Esophagus squamous epithelium (tissue), 4 donors: ENCODE measurements at regions not wholly inside any gene's neighbourhood (a gene's known extent, or its start where the extent isn't known, plus 50 kb on each side); places are given as distances from the start of the nearest gene placed in this dataset.

Source experiments
- POLR2A ChIP-seq, 4 donors: fragments of 450-650 bp; IDR thresholded peaks; one replicate each; pipeline ENCODE4 v1.6.1; 2017; ENCODE audit warnings: antibody characterized with exemption in 4 of 4, mild to moderate bottlenecking in 4 of 4, moderate library complexity in 3 of 4
- TF ChIP-seq, protein P1 (sequence below), 6 experiments: fragments of 450-650 bp in 4 of 6; fragments of 200-600 bp in 2 of 6; sonication (generic) in 2 of 6; IDR thresholded peaks; one replicate each; pipeline ENCODE4 v1.5.1; 2016 to 2019; ENCODE audit warnings: antibody characterized with exemption in 6 of 6, mild to moderate bottlenecking in 4 of 6, moderate library complexity in 4 of 6

DNA sequence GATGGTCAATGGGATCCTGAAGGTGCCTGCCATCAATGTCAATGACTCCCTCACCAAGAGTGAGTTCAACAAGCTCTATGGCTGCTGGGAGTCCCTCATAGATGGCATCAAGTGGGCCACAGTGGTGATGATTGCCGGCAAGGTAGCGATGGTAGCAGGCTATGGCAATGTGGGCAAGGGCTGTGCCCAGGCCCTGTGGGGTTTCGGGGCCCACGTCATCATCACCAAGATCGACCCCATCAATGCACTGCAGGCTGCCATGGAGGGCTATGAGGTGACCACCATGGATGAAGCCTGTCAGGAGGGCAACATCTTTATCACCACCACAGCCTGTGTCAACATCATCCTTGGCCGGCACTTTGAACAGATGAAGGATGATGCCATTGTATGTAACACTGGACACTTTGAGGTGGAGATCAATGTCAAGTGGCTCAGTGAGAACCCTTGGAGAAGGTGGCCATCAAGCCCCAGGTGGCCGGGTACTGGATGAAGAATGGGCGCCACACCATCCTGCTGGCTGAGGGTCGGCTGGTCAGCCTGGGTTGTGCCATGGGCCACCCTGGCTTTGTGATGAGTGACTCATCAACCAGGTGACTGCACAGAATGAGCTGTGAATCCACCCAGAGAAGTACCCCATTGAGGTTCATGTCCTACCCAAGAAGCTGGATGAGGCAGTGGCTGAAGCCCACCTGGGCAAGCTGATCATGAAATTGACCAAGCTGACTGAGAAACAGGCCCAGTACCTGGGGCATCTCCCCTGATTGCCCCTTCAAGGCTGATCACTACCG, 63.0 kb upstream of the ANTXRL start:
- TF ChIP-seq, protein P1, sequence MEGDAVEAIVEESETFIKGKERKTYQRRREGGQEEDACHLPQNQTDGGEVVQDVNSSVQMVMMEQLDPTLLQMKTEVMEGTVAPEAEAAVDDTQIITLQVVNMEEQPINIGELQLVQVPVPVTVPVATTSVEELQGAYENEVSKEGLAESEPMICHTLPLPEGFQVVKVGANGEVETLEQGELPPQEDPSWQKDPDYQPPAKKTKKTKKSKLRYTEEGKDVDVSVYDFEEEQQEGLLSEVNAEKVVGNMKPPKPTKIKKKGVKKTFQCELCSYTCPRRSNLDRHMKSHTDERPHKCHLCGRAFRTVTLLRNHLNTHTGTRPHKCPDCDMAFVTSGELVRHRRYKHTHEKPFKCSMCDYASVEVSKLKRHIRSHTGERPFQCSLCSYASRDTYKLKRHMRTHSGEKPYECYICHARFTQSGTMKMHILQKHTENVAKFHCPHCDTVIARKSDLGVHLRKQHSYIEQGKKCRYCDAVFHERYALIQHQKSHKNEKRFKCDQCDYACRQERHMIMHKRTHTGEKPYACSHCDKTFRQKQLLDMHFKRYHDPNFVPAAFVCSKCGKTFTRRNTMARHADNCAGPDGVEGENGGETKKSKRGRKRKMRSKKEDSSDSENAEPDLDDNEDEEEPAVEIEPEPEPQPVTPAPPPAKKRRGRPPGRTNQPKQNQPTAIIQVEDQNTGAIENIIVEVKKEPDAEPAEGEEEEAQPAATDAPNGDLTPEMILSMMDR (IDR thresholded peaks at IDR 0.05), result no peak
- TF ChIP-seq POLR2A (IDR thresholded peaks at IDR 0.05), result no peak
